HG03135 (cell line): ENCODE measurements at regions not wholly inside any gene's neighbourhood (a gene's known extent, or its start where the extent isn't known, plus 50 kb on each side); places are given as distances from the start of the nearest gene placed in this dataset.
"Not testable (repeated sequence)": the region's sequence is repeated elsewhere in the genome, so short reads cannot be mapped to it uniquely, and the experiment has no call there.

Experiments
- ATAC-seq: cut with Tn5 transposase; IDR thresholded peaks from one replicate; pipeline ENCODE4 v1.9.1; 2021; ENCODE audit warnings: mild to moderate bottlenecking, moderate library complexity; ENCODE audit not compliant: unreplicated experiment

DNA sequence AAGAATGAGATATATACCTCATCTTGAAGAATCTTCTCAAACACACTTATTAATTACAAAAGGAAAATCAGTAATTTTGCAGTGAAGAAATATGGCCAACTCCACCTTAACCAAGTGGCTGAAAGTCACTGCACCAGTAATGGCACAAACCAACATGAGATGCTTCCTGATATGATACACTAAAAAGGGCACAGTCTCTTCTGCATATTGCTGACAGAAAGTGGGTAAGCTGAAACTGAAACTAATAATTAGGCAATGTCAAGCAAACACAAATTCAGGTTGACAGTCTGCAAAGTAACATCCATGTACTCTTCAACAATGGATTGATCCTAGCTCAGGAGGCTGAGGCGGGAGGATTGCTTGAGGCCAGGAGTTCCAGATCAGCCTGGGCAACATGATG is 56.1 kb downstream of the ZNF22 start:
- not testable (repeated sequence) for ATAC-seq

DNA sequence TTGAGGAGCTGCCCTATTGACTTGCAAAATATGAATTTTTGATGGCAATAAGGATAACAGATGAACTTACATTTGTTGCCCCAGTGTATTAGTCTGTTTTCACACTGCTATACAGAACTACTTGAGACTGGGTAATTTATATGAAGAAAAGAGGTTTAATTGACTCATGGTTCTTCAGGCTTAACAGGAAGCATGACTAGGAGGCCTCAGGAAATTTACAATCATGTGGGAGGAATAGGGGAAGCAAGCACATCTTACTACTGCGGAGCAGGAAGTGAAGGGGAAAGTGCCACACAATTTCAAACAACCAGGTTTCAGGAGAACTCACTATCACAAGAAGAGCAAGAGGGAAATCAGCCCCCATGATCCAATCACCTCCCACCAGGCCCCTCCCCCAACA is 57.9 kb downstream of the ZNF22 start:
- ATAC-seq, result no peak

DNA sequence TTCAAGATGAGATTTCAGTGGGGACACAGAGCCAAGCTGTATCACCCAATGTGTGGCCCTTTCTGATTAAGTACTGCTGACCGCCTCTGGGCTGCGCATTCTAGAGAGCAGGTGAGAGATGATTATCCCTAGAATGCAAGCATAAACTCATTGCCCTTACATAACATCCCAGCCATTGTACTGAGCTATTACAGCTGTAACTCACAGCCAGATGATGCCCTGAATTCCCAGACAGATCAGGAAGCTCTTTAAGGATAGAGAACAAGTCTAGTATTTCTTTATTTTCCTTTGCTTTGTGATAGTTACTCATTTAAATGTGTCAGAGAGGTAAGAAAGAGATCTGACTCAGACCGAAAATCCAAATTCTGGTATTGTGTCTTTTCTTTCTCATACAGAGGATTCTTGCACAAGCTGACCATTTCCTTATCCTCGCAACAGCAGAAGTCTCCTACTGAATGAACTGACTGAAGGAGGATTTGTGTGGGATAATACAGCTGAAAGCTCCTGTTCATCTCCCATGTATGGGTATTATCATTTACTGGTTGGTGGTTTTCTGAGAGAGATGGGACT is 58.4 kb downstream of the ZNF22 start:
- ATAC-seq, result no peak

DNA sequence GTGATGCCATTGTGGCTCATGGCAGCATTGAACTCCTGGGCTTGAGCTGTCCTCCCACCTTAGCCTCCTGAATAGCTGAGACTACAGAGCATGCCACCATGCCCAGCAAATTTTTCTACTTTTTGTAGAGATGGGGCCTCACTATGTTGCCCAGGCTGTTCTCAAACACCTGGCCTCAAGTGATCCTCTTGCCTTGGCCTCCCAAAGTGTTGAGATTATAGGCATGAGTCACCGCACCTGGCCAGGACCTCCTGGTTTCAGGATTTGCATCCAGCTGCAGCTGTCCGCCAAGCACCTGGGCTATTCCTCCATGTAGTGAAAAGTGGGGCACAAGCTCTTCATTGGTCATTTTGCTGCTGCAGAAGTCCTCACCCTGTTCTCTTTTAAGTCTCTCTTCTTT is 58.9 kb downstream of the ZNF22 start:
- ATAC-seq, result no peak

DNA sequence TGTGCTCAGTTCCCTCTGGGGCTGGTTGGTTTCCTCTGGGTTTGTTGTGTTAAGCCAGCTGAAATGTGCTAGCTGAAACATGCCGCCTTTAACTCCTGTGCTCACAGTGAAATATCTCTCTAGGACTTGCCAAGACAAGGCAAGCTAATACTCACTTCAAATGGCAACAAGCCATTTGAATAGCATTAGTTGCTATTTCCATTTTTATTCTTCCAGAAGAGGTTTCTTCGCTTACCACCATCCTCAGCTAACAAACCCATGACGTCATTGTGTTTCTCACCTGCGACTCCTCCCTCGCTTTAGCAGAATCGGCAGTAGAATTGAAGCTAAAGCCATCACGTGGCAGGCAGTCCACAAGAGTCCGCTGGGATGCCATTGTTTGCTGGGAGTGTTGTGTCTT is 61.3 kb downstream of the ZNF22 start:
- ATAC-seq, result no peak

DNA sequence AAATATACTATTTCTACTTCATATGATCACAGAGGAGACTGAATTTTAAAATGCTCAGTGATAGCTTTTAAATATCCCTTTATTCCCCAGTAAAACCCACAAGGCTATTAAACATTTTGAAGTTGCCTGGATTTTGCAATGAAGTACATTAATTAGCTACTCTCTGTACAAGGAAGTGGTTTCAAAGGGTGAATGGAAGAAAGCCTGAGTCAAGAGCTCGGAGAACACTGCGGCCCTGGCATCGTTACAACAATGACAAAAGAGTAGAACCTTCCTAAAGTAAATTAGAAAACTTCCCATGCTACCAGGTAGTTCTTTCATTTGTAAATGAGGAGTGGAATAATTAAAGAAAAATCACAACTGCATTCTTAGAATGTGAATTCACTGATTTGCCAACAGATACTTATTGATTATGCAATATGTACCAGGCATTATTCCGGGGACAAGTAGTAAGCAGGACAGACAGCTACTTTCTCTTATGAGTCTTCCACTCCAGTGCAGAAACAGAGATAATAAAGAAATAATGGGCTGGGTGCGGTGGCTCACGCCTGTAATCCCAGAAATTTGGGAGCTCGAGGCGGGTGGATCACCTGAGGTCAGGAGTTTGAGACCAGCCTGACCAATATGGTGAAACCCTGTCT is 63.0 kb downstream of the ZNF22 start:
- no peak for ATAC-seq

DNA sequence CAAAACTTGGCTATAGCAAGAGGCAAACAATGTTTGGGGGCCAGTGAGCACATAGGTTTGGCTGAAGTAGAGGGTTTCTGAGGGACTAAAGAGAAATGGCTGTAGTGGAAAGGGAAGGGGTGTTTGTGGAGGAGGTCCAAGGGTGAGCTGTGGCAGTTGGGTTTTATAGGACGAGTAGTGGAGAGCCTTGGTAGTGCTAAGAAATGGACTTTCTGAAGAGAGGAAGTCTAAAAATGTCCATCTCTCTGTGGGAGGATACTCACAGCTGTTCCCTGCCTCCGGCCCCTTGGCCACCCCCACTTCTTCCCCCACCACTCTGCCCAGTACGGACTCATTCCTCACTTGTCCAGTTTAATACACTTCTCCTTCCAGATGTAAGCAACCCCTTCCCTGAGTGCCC is 64.3 kb downstream of the ZNF22 start:
- ATAC-seq, result no peak

DNA sequence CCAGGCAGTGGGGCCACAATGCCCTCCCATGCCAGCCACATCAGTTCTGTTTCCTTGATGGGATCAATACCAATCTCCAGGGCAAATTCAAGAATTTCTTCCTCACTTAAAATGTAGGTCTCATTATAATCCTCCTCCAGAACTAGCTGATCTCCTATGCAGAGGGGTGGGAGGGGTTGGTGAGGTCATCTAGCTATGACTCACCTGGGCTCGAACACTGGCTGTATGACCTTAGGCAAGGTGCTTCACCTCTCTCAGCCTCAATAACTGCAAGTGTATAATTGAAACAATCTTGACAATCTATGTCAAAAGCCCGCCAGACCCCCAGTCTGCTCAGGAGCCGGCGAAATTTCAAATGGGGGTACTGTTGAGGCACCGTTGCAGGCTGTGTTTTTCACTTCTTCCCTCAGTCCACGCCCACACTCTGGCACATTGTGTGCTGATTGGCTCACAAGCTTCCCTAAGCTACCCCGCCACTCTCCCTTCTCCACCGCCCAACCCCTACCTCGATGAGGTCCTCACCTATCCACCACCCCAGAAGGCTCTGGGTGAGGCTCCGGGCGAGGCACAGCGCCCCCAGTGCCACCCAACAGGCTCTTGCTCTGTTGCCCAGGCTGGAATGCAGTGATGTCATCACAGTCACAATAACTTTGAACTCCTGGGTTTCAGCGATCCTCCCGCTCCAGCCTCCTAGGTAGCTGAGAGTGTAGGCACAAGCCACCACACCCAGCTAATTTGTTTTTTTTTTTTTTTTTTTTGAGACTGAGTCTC is 70.5 kb downstream of the ZNF22 start:
- ATAC-seq, result no peak

DNA sequence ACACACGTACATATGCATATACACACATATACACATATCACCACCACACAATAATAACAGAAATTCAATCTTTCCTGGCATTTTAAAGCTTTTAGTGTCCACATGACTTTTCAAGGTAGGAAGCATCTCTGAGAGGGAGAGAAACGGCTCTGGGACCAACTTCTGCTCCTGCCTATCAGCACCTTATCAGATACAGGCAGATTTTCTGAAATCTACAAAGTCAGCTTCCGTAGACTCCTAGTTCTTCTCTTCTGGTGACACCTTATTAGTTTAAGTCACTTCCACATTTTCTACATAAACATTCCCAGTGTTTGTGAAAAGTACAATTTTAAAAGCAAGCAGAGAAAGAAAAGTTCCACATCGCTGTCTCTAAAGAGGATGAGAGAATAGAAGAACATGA is 74.5 kb downstream of the ZNF22 start:
- no peak for ATAC-seq

DNA sequence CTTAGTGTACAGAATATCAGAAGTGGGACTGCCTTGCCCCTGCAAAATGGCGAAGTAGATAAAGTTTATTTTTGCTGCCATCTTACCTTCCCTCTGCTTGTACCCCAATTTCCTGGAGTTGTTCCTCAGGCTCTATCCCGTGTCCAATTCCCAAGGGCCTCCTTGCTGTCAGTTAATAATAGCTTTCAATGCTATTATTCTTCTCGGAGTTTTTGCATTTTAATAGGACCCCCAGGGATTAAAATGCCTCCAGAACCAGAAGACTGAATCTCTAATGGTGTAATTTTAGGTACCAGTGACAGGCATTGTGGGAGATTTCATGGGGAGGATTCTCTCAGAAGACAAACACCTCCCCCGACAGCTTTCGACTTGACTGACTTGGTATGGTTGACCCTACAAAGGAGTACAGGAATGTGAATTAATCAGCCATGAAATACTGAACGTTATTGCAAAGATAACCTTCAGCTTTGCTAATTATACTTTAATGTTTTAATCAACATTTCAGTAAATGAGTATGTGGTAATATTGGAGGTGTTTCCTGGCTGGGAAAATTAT is 75.2 kb downstream of the ZNF22 start:
- ATAC-seq, result no peak

DNA sequence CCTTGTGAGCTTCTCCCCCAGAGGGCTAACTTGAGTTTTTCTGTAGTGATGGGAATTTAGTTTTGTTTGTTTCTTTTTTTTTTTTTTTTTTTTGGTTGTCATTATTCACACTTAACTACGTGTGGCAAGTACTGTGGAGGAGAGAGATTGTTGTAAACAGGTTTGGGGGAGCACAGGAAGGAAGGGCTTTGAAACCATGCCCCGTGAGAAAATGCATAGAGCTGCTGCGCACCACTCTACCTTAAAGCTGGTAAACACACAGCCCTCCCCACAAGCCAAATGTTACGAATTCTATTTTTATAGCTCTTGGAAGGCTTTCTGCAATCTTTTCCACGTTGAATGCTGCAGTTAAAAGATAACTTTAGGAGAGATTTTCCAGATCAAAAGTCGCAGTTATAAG is 76.2 kb downstream of the ZNF22 start:
- no peak for ATAC-seq

DNA sequence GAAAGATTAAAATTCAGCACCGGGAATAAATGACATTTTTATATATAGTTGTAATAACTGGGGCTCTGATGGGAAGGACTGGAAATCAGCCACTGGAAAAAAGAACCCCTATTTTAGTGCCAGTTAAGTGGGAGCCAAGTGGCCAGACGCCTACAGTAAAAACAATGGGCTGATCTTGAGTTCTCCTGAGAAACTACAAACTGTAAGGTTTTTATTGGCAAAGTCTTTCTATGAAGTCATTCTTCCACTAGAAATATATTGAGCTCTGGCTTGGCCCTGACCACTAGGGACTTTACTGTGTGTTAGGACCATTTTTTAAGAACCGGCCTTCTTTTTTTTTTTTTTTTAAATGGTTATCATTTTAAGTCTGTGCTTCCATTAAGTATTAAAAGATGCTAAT is 79.6 kb downstream of the ZNF22 start:
- ATAC-seq, result no peak

DNA sequence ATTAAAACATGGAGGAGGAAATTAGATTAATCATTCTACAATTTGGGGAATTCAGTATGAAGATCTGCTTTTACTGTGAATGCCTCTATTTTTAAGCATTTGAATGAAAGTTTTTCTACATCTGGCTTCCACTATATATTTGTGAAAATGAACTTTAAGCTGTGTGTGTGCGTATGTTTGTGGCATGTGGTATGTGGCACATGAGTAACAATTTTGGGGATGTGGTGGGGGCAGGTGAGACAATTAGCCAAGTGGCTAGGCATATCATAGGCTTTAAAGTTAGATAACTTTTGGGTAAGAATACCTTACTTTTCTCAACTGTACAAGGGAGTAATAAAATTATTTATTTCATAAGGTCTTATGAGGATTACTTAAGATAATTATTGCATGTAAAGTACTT is 81.5 kb downstream of the ZNF22 start:
- ATAC-seq, result no peak

DNA sequence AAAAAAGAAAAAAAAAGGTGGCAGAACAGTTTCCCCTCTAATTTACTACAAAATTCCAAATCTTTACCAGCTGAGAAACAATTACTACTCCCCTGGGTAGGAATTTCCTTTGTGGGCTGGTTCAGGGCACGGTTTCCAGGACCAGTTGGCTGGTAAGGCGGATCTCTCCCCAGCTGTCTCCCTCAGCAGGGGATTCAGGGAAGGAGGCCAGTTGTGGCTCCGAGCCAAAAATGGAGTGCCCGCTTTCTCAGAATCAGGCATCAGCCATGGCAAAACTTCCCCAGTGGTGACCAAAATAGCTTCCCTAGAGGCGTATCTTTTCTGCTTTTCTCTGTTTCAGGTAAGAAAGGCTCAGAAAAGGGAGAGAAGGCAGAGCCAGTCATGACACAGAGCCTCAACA is 91.2 kb downstream of the ZNF22 start:
- ATAC-seq, result no peak

DNA sequence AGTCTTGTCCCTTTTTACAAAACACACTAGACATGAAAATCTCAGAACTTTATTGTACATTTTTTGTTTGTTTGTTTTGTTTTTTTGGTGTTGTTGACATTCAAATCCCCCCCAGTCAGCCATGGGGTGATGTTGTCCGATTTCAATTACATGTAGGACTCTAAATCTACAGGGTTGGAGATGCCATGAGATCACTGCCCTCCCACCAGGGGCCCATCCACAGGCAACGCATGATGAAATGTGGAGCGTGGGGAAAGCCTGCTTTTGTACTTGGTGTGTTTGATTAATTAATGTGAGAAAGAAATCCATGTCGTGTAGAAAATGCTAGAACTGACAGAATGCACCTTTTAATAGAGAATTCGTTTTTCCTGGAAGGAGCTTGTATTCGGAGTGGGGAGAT is 93.2 kb downstream of the ZNF22 start:
- no peak for ATAC-seq

DNA sequence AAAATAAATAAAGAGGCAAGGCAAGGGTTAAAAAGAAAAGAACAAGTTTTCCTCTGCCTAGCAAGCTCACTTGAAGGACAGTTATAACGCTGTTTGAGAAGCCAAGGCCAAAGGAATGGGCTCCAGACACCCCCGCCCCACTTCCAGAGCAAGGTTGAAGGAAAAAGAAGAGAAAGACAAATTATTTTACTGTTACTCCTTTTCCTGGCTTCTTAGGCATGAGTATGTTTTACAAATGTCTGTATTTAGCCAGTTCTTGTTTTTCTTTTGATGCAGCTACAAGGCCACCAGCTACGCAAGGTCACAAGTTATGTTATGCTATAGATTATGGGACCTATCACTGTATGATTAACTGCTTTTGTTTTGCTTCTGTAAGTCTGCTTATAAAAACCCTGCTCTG is 94.6 kb downstream of the ZNF22 start:
- no peak for ATAC-seq

DNA sequence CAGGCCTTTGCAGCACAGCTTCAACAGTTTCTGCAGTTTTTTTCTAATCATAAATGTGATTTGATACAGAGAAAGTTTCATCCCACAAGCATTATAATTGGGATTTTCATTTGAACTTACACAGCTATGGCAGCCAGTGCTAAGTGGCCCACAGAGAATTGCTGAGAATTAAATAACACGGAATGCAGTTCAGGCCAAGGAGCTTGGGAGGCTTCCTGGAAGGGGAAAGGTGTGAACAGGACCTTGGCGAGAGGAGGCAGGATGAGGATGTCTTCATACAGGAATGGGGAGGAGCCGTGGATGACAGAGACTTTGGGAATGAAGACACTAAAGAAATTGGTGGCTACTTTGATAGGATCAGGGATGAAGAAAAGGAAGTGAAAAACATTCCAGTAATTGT is 95.3 kb downstream of the ZNF22 start:
- ATAC-seq, result no peak

DNA sequence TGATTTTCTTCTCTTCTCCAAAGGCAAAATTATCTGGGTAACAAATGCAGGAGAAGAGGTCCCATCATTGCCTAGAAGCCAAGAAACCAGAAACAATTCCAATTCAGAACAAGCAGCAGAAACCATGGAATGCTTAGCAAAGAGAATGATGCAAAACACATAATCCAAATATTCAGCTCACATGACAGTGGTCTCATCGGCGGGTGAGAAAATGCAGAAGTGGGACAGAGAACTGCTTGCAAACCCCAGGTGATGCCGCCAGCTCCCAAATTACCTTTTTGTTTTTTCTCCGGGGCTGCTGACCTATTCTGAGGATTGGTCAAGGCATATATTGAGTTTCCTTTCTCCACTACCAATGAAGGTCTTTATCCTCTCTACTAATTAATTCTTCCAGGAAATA is 99.7 kb downstream of the ZNF22 start:
- no peak for ATAC-seq

DNA sequence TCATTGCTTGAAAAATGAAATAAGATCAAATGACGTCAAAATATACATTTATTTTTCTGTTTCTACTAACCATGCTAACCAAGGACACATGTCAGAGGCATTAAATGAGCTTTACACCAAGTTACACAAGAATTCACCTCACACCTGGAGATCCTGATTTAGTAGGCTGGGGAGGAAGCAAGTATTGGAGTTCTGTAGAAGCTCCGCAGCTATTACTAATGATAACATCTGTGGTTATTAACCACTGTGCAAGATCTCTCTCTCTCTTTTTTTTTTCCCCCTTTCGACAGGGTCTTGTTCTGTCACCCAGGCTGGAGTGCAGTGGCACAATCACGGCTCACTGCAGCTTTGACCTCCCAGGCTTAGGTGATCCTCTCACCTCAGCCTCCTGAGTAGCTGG is 104.0 kb downstream of the ZNF22 start:
- ATAC-seq, result no peak

DNA sequence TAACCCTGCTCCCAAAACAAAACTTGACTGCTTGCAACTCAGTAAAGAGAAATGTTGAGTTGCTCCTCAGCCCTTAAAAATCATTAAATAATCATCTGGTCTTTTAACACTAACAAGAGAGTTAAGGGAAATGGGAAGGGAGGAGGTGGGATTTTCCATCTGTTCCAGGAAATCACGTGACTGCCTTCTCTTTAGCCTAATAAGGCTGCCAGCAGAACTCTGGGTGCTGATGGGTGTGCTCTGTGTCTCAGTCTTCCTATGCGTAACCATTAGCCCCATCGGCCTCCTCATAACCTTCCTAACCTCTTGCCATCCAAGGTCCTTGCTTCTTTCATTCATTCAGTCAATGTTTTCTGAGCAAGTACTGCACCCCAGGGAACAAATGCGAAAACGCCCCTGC is 104.6 kb downstream of the ZNF22 start:
- ATAC-seq, result not testable (repeated sequence)

DNA sequence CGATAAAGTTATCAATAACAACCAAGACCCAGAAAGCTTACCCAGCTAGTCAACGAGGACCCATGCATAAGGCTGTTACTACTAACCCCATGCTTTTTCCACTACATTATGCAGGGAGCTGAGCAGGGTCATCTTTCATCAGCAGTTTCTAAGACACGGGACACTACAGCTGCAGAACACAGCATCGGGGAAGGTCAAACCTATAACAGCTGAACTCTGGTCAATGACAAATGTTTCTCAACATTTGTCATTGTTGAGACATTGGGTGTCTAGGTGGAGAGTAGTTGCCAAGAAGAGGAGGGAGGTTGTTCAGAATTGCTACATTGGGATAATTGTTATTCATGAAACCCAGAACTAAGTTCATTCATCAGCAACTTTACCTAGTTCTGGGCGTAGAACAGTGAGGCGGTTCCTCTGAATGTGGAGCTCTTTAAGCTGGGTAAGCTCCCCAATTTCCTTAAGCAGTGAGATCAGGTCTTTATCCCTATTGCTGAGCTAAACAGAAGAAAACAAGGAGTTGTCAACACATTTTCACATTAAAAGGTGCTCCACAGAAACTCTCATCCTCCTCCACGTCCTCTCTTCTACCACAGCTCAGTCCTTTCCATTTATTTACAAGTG is 105.6 kb downstream of the ZNF22 start:
- ATAC-seq, result no peak

DNA sequence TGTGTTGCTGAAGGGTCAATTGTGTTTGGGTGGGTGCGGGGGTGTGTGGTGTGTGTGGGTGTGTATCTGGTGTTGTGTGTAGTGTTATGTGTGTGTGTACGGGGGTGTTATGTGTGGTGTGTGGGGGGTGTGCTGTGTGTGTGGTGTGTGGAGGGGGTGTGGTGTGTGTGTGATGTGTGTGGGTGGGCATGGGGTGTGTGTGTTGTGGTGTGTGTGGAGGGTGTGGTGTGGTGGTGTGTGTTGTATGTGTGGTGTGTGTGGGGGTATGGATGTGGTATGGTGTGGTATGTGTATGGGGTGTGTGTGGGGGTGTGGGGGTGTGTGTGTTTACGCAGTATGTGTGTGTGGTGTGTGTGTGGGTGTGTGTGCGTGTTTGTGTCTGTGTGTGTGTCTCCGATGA is 110.8 kb downstream of the ZNF22 start:
- ATAC-seq, result no peak
